Suppressor macrophage treated with lipopolysaccharide for 1 hour (primary cell): ENCODE measurements at regions not wholly inside any gene's neighbourhood (a gene's known extent, or its start where the extent isn't known, plus 50 kb on each side); places are given as distances from the start of the nearest gene placed in this dataset.

ENCODE experiments used
- DNase-seq, 3 donors: peaks; one replicate each; pipeline ENCODE4 v3.0.0-alpha.2; 2020 to 2022

- no peak for DNase-seq
These were observed 649.4 kb upstream of the PCDH20 start for GRCh38 chr13:62065016-62065415.

GRCh38 chr13:62061751-62062150, 646.1 kb upstream of the PCDH20 start:
- DNase-seq = no peak

GRCh38 chr13:62060570-62060969, 644.9 kb upstream of the PCDH20 start:
- no peak for DNase-seq

GRCh38 chr13:62057286-62057685, 641.6 kb upstream of the PCDH20 start:
- DNase-seq = no peak

- DNase-seq = no peak
These were observed 634.3 kb upstream of the PCDH20 start for GRCh38 chr13:62049992-62050391.

- no peak for DNase-seq
These were observed 630.9 kb upstream of the PCDH20 start for GRCh38 chr13:62046512-62046911.

- no peak for DNase-seq
These were observed 628.0 kb upstream of the PCDH20 start for GRCh38 chr13:62043600-62043999.

- no peak for DNase-seq
These were observed 625.2 kb upstream of the PCDH20 start for GRCh38 chr13:62040806-62041205.

- no peak for DNase-seq
These were observed 624.4 kb upstream of the PCDH20 start for GRCh38 chr13:62040078-62040477.

- no peak for DNase-seq
These were observed 622.6 kb upstream of the PCDH20 start for GRCh38 chr13:62038214-62038613.

GRCh38 chr13:62035981-62036380, 620.3 kb upstream of the PCDH20 start:
- no peak for DNase-seq

- DNase-seq = no peak
These were observed 618.3 kb upstream of the PCDH20 start for GRCh38 chr13:62033934-62034333.

- no peak for DNase-seq
These were observed 606.7 kb upstream of the PCDH20 start for GRCh38 chr13:62022369-62022768.

- DNase-seq = no peak
These were observed 604.2 kb upstream of the PCDH20 start for GRCh38 chr13:62019858-62020257.

- no peak for DNase-seq
These were observed 598.6 kb upstream of the PCDH20 start for GRCh38 chr13:62014299-62014698.

GRCh38 chr13:62003452-62003851, 587.8 kb upstream of the PCDH20 start:
- no peak for DNase-seq

- no peak for DNase-seq
These were observed 578.5 kb upstream of the PCDH20 start for GRCh38 chr13:61994174-61994573.

GRCh38 chr13:61989978-61990377, 574.3 kb upstream of the PCDH20 start:
- DNase-seq = no peak

GRCh38 chr13:61988810-61989209, 573.2 kb upstream of the PCDH20 start:
- no peak for DNase-seq

GRCh38 chr13:61975001-61975400, 559.4 kb upstream of the PCDH20 start:
- DNase-seq = no peak

- DNase-seq = no peak
These were observed 550.1 kb upstream of the PCDH20 start for GRCh38 chr13:61965756-61966155.

- no peak for DNase-seq
These were observed 545.3 kb upstream of the PCDH20 start for GRCh38 chr13:61960981-61961380.

- peak in 1 of 3 donors; percentile 5 for DNase-seq
These were observed 538.4 kb upstream of the PCDH20 start for GRCh38 chr13:61954092-61954491.

GRCh38 chr13:61950828-61951227, 535.2 kb upstream of the PCDH20 start:
- DNase-seq = no peak

- DNase-seq = no peak
These were observed 528.8 kb upstream of the PCDH20 start for GRCh38 chr13:61944329-61944929.

GRCh38 chr13:61935710-61936109, 520.1 kb upstream of the PCDH20 start:
- no peak for DNase-seq
